Stimulated activated naive CD8-positive, alpha-beta T cell treated with anti-CD3 and anti-CD28 coated beads, Interleukin-15, amount 100 ng/mL, for 72 hours (primary cell): ENCODE measurements at regions not wholly inside any gene's neighbourhood (a gene's known extent, or its start where the extent isn't known, plus 50 kb on each side); places are given as distances from the start of the nearest gene placed in this dataset.
"Not testable (repeated sequence)": the region's sequence is repeated elsewhere in the genome, so short reads cannot be mapped to it uniquely, and the experiment has no call there.

Experiments used
- ATAC-seq: fragments of 150-1000 bp; cut with Tn5 transposase; 2 replicates; pipeline ENCODE4 v1.10.0; 2021; ENCODE audit warnings: mild to moderate bottlenecking, moderate library complexity
- DNase-seq, 2 donors: peaks; one replicate each; pipeline ENCODE4 v3.0.0; 2021 to 2022
- H3K27ac Mint-ChIP-seq, 2 donors: one replicate each; pipeline ENCODE4 v1.8.0; 2022; ENCODE audit warnings: mild to moderate bottlenecking in 2 of 2, mixed read lengths in 2 of 2, moderate library complexity in 2 of 2
- H3K27me3 Mint-ChIP-seq: one replicate; pipeline ENCODE4 v1.8.0; 2022; ENCODE audit warnings: mixed read lengths
- H3K4me1 Mint-ChIP-seq: one replicate; pipeline ENCODE4 v1.8.0; 2022; ENCODE audit warnings: mild to moderate bottlenecking, mixed read lengths
- H3K4me3 Mint-ChIP-seq, 2 donors: one replicate each; pipeline ENCODE4 v1.8.0; 2022; ENCODE audit warnings: mild to moderate bottlenecking in 2 of 2, mixed read lengths in 2 of 2, moderate library complexity in 1 of 2
- H3K9me3 Mint-ChIP-seq, 2 donors: one replicate each; pipeline ENCODE4 v1.8.0; 2022; ENCODE audit warnings: mixed read lengths in 2 of 2

GRCh38 chr4:72805284-72805683 lies 236.3 kb upstream of the ADAMTS3 start:
- peaks cover 10% of the 10 kb centered on the region for H3K27me3 Mint-ChIP-seq
- ATAC-seq, result no peak
- H3K4me1 Mint-ChIP-seq, result no peaks in the 10 kb centered on the region
- DNase-seq, result no peak
- peaks cover 0 to 8% of the 10 kb centered on the region in 2 donors for H3K9me3 Mint-ChIP-seq
- H3K4me3 Mint-ChIP-seq, result no peak overlapping the region
- no peak overlapping the region for H3K27ac Mint-ChIP-seq

- H3K27me3 Mint-ChIP-seq, result no peaks in the 10 kb centered on the region
- ATAC-seq (no peak), DNase-seq (no peak)
- no peak overlapping the region for H3K27ac Mint-ChIP-seq
- H3K4me3 Mint-ChIP-seq, result no peak overlapping the region
- no peaks in the 10 kb centered on the region for H3K4me1 Mint-ChIP-seq
- peaks cover 7 to 10% of the 10 kb centered on the region in 2 donors for H3K9me3 Mint-ChIP-seq
Observed at GRCh38 chr4:72797486-72797885, 228.5 kb upstream of the ADAMTS3 start.

- no peaks in the 10 kb centered on the region for H3K27me3 Mint-ChIP-seq
Observed at GRCh38 chr4:72791054-72791453, 222.0 kb upstream of the ADAMTS3 start.

GRCh38 chr4:72786401-72786990 lies 217.5 kb upstream of the ADAMTS3 start:
- no peak for DNase-seq
- no peaks in the 10 kb centered on the region for H3K27me3 Mint-ChIP-seq
- no peak overlapping the region for H3K27ac Mint-ChIP-seq
- no peak overlapping the region for H3K4me3 Mint-ChIP-seq
- ATAC-seq, result no peak
- no peaks in the 10 kb centered on the region for H3K4me1 Mint-ChIP-seq
- no peaks in the 10 kb centered on the region for H3K9me3 Mint-ChIP-seq

More at GRCh38 chr4:72791054-72791453, 222.0 kb upstream of the ADAMTS3 start:
- peaks cover 0 to 3% of the 10 kb centered on the region in 2 donors for H3K9me3 Mint-ChIP-seq
- H3K4me1 Mint-ChIP-seq, result no peaks in the 10 kb centered on the region
- H3K4me3 Mint-ChIP-seq, result no peak overlapping the region
- ATAC-seq (no peak), DNase-seq (no peak)
- no peak overlapping the region for H3K27ac Mint-ChIP-seq

GRCh38 chr4:72779241-72779640 lies 210.2 kb upstream of the ADAMTS3 start:
- Mint-ChIP-seq H3K27me3 (no peaks in the 10 kb centered on the region), H3K4me3 (no peak overlapping the region), H3K9me3 (peaks cover 0 to 6% of the 10 kb centered on the region in 2 donors), H3K27ac (no peak overlapping the region), H3K4me1 (no peaks in the 10 kb centered on the region)
- DNase-seq (no peak), ATAC-seq (no peak)

- Mint-ChIP-seq H3K27me3 (no peaks in the 10 kb centered on the region), H3K27ac (no peak overlapping the region), H3K4me3 (no peak overlapping the region), H3K4me1 (no peaks in the 10 kb centered on the region), H3K9me3 (peaks cover 0 to 6% of the 10 kb centered on the region in 2 donors)
- no peak for ATAC-seq
- no peak for DNase-seq
Observed at GRCh38 chr4:72777436-72777835, 208.4 kb upstream of the ADAMTS3 start.

GRCh38 chr4:72770708-72771107 lies 201.7 kb upstream of the ADAMTS3 start:
- no peak for ATAC-seq
- Mint-ChIP-seq H3K4me3 (no peak overlapping the region), H3K9me3 (no peaks in the 10 kb centered on the region), H3K27me3 (no peaks in the 10 kb centered on the region), H3K27ac (no peak overlapping the region), H3K4me1 (no peaks in the 10 kb centered on the region)
- no peak for DNase-seq

GRCh38 chr4:72768364-72768763 lies 199.3 kb upstream of the ADAMTS3 start:
- H3K4me1 Mint-ChIP-seq, result no peaks in the 10 kb centered on the region
- H3K27me3 Mint-ChIP-seq, result no peaks in the 10 kb centered on the region
- H3K9me3 Mint-ChIP-seq, result no peaks in the 10 kb centered on the region
- H3K27ac Mint-ChIP-seq, result no peak overlapping the region
- no peak for DNase-seq
- ATAC-seq, result no peak
- no peak overlapping the region for H3K4me3 Mint-ChIP-seq

- Mint-ChIP-seq H3K9me3 (no peaks in the 10 kb centered on the region), H3K27ac (no peak overlapping the region), H3K4me3 (no peak overlapping the region), H3K27me3 (no peaks in the 10 kb centered on the region), H3K4me1 (no peaks in the 10 kb centered on the region)
- ATAC-seq, result no peak
- no peak for DNase-seq
Observed at GRCh38 chr4:72767618-72768302, 198.7 kb upstream of the ADAMTS3 start.

GRCh38 chr4:72765788-72766187 lies 196.8 kb upstream of the ADAMTS3 start:
- not testable (repeated sequence) for H3K4me3 Mint-ChIP-seq, H3K4me1 Mint-ChIP-seq, H3K27me3 Mint-ChIP-seq, H3K9me3 Mint-ChIP-seq, DNase-seq, H3K27ac Mint-ChIP-seq, ATAC-seq

GRCh38 chr4:72761368-72762038 lies 192.5 kb upstream of the ADAMTS3 start:
- no peak for DNase-seq
- Mint-ChIP-seq H3K4me1 (no peaks in the 10 kb centered on the region), H3K27ac (no peak overlapping the region), H3K27me3 (no peaks in the 10 kb centered on the region), H3K9me3 (no peaks in the 10 kb centered on the region), H3K4me3 (no peak overlapping the region)
- ATAC-seq, result no peak

- DNase-seq, ATAC-seq, H3K4me1 Mint-ChIP-seq, H3K4me3 Mint-ChIP-seq, H3K27ac Mint-ChIP-seq, H3K27me3 Mint-ChIP-seq: not testable (repeated sequence)
- peaks cover 35 to 37% of the 10 kb centered on the region in 2 donors for H3K9me3 Mint-ChIP-seq
Observed at GRCh38 chr4:72753414-72753813, 184.4 kb upstream of the ADAMTS3 start.

GRCh38 chr4:72744103-72744725 lies 175.2 kb upstream of the ADAMTS3 start:
- DNase-seq (no peak), ATAC-seq (no peak)
- no peak overlapping the region for H3K4me3 Mint-ChIP-seq
- H3K27me3 Mint-ChIP-seq, result no peaks in the 10 kb centered on the region
- peaks cover 0 to 5% of the 10 kb centered on the region in 2 donors for H3K9me3 Mint-ChIP-seq
- no peak overlapping the region for H3K27ac Mint-ChIP-seq
- H3K4me1 Mint-ChIP-seq, result no peaks in the 10 kb centered on the region

GRCh38 chr4:72743078-72743477 lies 174.1 kb upstream of the ADAMTS3 start:
- no peak overlapping the region for H3K4me3 Mint-ChIP-seq
- no peak overlapping the region for H3K27ac Mint-ChIP-seq
- ATAC-seq (no peak), DNase-seq (no peak)
- no peaks in the 10 kb centered on the region for H3K27me3 Mint-ChIP-seq
- no peaks in the 10 kb centered on the region for H3K9me3 Mint-ChIP-seq
- H3K4me1 Mint-ChIP-seq, result no peaks in the 10 kb centered on the region

- Mint-ChIP-seq H3K9me3 (no peaks in the 10 kb centered on the region), H3K27me3 (peaks cover 15% of the 10 kb centered on the region), H3K4me1 (no peaks in the 10 kb centered on the region), H3K27ac (no peak overlapping the region), H3K4me3 (no peak overlapping the region)
- DNase-seq (no peak), ATAC-seq (no peak)
Observed at GRCh38 chr4:72715299-72715698, 146.3 kb upstream of the ADAMTS3 start.
